HG02852 (cell line): ENCODE measurements at regions not wholly inside any gene's neighbourhood (a gene's known extent, or its start where the extent isn't known, plus 50 kb on each side); places are given as distances from the start of the nearest gene placed in this dataset.

Source experiments
- ATAC-seq: cut with Tn5 transposase; IDR thresholded peaks from one replicate; pipeline ENCODE4 v1.9.1; 2021; ENCODE audit warnings: mild to moderate bottlenecking, moderate library complexity; ENCODE audit not compliant: unreplicated experiment

- ATAC-seq: no peak
Observed at GRCh38 chr2:72006188-72006736, 141.4 kb downstream of the CYP26B1 start.

- ATAC-seq: no peak
Observed at GRCh38 chr2:72004976-72005375, 142.7 kb downstream of the CYP26B1 start.

- ATAC-seq: no peak
Observed at GRCh38 chr2:72004201-72004915, 143.3 kb downstream of the CYP26B1 start.

- ATAC-seq: no peak
Observed at GRCh38 chr2:72003796-72004195, 143.9 kb downstream of the CYP26B1 start.

- no peak for ATAC-seq
Observed at GRCh38 chr2:72003124-72003523, 144.5 kb downstream of the CYP26B1 start.

GRCh38 chr2:72001937-72002690, 145.5 kb downstream of the CYP26B1 start:
- no peak for ATAC-seq

- no peak for ATAC-seq
Observed at GRCh38 chr2:72000110-72000509, 147.6 kb downstream of the CYP26B1 start.

- ATAC-seq: no peak
Observed at GRCh38 chr2:71999580-71999979, 148.1 kb downstream of the CYP26B1 start.

- ATAC-seq: no peak
Observed at GRCh38 chr2:71997843-71998242, 149.8 kb downstream of the CYP26B1 start.

GRCh38 chr2:71995067-71995665, 152.5 kb downstream of the CYP26B1 start:
- no peak for ATAC-seq

GRCh38 chr2:71992036-71992435, 155.6 kb downstream of the CYP26B1 start:
- no peak for ATAC-seq

GRCh38 chr2:71991397-71991796, 156.3 kb downstream of the CYP26B1 start:
- ATAC-seq: no peak

- ATAC-seq: no peak
Observed at GRCh38 chr2:71990826-71991225, 156.8 kb downstream of the CYP26B1 start.

- no peak for ATAC-seq
Observed at GRCh38 chr2:71990122-71990521, 157.5 kb downstream of the CYP26B1 start.

GRCh38 chr2:71989671-71990070, 158.0 kb downstream of the CYP26B1 start:
- ATAC-seq: no peak

- ATAC-seq: no peak
Observed at GRCh38 chr2:71988170-71988569, 159.5 kb downstream of the CYP26B1 start.

- ATAC-seq: no peak
Observed at GRCh38 chr2:71976685-71977084, 171.0 kb downstream of the CYP26B1 start.

- no peak for ATAC-seq
Observed at GRCh38 chr2:71974846-71975245, 172.8 kb downstream of the CYP26B1 start.

- no peak for ATAC-seq
Observed at GRCh38 chr2:71971493-71971892, 176.2 kb downstream of the CYP26B1 start.

- no peak for ATAC-seq
Observed at GRCh38 chr2:71965530-71965929, 182.1 kb downstream of the CYP26B1 start.

GRCh38 chr2:71962911-71963694, 184.6 kb downstream of the CYP26B1 start:
- no peak for ATAC-seq
